C4-2B (cell line): ENCODE measurements at regions not wholly inside any gene's neighbourhood (a gene's known extent, or its start where the extent isn't known, plus 50 kb on each side); places are given as distances from the start of the nearest gene placed in this dataset.

Experiments
- ZFX ChIP-seq: fragments of 450-650 bp; IDR thresholded peaks from 2 replicates; pipeline ENCODE4 v1.6.1; 2017
- TF ChIP-seq, protein P1 (sequence below): fragments of 450-650 bp; conservative IDR thresholded peaks from 2 replicates; pipeline ENCODE4 v1.5.1; 2017; ENCODE audit warnings: mild to moderate bottlenecking

- TF ChIP-seq, protein P1, sequence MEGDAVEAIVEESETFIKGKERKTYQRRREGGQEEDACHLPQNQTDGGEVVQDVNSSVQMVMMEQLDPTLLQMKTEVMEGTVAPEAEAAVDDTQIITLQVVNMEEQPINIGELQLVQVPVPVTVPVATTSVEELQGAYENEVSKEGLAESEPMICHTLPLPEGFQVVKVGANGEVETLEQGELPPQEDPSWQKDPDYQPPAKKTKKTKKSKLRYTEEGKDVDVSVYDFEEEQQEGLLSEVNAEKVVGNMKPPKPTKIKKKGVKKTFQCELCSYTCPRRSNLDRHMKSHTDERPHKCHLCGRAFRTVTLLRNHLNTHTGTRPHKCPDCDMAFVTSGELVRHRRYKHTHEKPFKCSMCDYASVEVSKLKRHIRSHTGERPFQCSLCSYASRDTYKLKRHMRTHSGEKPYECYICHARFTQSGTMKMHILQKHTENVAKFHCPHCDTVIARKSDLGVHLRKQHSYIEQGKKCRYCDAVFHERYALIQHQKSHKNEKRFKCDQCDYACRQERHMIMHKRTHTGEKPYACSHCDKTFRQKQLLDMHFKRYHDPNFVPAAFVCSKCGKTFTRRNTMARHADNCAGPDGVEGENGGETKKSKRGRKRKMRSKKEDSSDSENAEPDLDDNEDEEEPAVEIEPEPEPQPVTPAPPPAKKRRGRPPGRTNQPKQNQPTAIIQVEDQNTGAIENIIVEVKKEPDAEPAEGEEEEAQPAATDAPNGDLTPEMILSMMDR = no peak
- no peak for TF ChIP-seq ZFX
These were observed 150.0 kb upstream of the IRX2 start for GRCh38 chr5:2901511-2901910.
